ENCODE measurements at regions not wholly inside any gene's neighbourhood (a gene's known extent, or its start where the extent isn't known, plus 50 kb on each side); places are given as distances from the start of the nearest gene placed in this dataset.

GRCh38 chr2:5799348-5799747 is 107.2 kb downstream of the SOX11 start:
- Histone ChIP-seq H3K27me3 (ENCODE audit: control insufficient read depth, insufficient read depth, low read length) (no peaks in the 10 kb centered on the region), H3K4me3 (ENCODE audit: low read depth, low read length) (no peak overlapping the region), H3K36me3 (ENCODE audit: control insufficient read depth, insufficient read depth, low read length) (no peaks in the 10 kb centered on the region)
- DNase-seq (ENCODE audit: low read depth), result no peak
- no peak for TF ChIP-seq CTCF (IDR thresholded peaks at IDR 0.05; ENCODE audit: insufficient read depth, low read depth, low read length)
- CTCF ChIA-PET, result no interaction called here
- POLR2A ChIA-PET, result no interaction called here

DNA sequence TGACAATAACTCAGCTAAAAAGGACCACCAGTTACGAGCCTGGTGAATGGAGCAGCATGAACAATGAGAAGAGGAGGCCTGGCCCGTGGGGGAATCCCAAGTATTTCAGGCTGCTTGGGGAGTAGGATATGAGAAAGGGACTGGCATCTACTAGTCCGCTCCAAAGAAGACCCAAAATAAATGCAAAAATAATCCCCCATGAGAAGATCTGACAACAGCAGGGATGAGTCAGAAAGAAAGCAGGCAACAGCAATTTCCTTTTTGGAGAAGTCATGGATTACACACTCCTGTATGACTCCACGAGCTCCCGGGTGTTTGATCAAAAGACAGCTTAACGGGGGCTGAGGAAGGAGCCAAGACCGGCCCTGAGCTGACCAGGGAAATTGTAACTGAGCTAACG is 111.4 kb downstream of the SOX11 start:
- H3K4me3 ChIP-seq (ENCODE audit: low read depth, low read length), result no peak overlapping the region
- POLR2A ChIA-PET, result no interaction called here

DNA sequence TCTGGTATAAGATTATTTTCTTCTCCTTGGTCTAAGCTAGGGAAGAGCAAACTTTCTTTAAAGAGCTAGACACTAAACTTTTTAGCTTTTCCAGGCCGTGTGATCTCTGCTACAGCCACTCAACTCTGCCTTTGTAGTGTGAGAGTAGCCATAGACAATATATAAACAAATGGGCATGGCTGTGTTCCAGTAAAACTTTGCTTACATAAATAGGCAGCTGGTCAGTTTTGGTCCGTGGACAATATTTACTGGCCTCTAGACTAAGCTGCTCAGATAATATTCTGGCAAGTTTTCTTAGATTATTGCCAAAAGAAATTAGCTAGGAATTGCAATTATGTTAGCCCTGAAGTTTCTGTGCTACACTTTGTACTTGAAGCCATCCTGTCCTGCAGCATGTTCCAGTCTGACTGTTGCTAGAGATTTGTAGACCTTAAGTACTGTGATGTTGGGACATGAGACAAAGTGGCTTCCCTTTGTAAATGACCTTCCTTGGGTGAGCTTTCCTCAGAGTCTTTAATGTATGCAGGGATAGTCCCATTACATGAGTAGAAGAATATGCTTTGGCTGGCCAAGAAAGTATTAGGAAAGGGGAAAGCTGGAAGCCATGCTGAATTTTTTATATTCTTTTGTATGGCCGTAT is 126.9 kb downstream of the SOX11 start:
- Histone ChIP-seq H3K4me3 (ENCODE audit: low read depth, low read length) (no peak overlapping the region), H3K36me3 (ENCODE audit: control insufficient read depth, insufficient read depth, low read length) (no peaks in the 10 kb centered on the region), H3K27me3 (ENCODE audit: control insufficient read depth, insufficient read depth, low read length) (no peaks in the 10 kb centered on the region)
- POLR2A ChIA-PET, result no interaction called here
- DNase-seq (ENCODE audit: low read depth), result no peak
- TF ChIP-seq CTCF (IDR thresholded peaks at IDR 0.05; ENCODE audit: insufficient read depth, low read depth, low read length), result no peak
- CTCF ChIA-PET, result interaction anchor here (1.2 kb wide), 1 partner anchor 9 kb away, joined by 4 read pairs; no protein-coding TSS in a partner anchor

More for the DNA sequence above, 111.4 kb downstream of the SOX11 start:
- CTCF ChIA-PET, result no interaction called here
- no peak for DNase-seq (ENCODE audit: low read depth)
- Histone ChIP-seq H3K27me3 (ENCODE audit: control insufficient read depth, insufficient read depth, low read length) (no peaks in the 10 kb centered on the region), H3K36me3 (ENCODE audit: control insufficient read depth, insufficient read depth, low read length) (no peaks in the 10 kb centered on the region)
- TF ChIP-seq CTCF (IDR thresholded peaks at IDR 0.05; ENCODE audit: insufficient read depth, low read depth, low read length), result no peak

DNA sequence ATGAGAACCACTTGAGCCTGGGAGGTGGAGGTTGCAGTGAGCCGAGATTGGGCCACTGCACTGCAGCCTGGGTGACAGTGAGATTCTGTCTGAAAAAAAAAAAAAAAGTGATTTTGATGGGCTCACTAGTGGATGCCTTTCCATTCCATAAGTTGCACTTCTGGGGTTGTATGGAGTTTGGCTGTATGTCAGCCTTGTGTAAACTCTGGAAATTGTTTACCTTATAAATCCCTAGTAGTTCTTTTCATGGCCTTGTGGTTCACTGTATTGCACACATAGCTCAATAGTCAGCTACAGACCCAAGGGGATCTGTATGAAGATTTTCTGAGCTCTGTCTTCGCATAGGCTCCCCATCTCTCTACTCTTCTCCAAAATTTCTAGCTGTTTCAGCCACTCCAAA is 131.9 kb downstream of the SOX11 start:
- H3K27me3 ChIP-seq (ENCODE audit: control insufficient read depth, insufficient read depth, low read length), result no peaks in the 10 kb centered on the region
- no peak for DNase-seq (ENCODE audit: low read depth)
- no peak for TF ChIP-seq CTCF (IDR thresholded peaks at IDR 0.05; ENCODE audit: insufficient read depth, low read depth, low read length)
- POLR2A ChIA-PET, result no interaction called here
- no peaks in the 10 kb centered on the region for H3K36me3 ChIP-seq (ENCODE audit: control insufficient read depth, insufficient read depth, low read length)
- H3K4me3 ChIP-seq (ENCODE audit: low read depth, low read length), result no peak overlapping the region
- CTCF ChIA-PET, result no interaction called here

DNA sequence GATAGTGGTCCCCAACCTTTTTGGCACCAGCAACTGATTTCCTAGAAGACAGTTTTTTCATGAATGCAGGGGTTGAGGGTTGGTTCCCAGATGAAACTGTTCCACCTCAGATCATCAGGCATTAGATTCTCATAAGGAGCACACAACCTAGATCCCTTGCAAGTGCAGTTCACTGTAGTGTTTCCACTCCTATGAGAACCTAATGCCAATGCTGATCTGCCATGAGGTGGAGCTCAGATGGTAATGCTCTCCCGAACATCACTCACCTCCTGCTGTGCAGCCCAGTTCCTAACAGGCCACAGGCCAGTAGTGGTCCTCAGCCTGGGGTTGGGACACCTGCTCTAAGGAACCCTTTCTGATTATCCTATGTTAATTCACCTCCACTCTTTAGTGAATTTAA is 133.5 kb downstream of the SOX11 start:
- DNase-seq (ENCODE audit: low read depth), result no peak
- H3K27me3 ChIP-seq (ENCODE audit: control insufficient read depth, insufficient read depth, low read length), result no peaks in the 10 kb centered on the region
- POLR2A ChIA-PET, result no interaction called here
- no peak for TF ChIP-seq CTCF (IDR thresholded peaks at IDR 0.05; ENCODE audit: insufficient read depth, low read depth, low read length)
- CTCF ChIA-PET, result no interaction called here
- no peak overlapping the region for H3K4me3 ChIP-seq (ENCODE audit: low read depth, low read length)
- no peaks in the 10 kb centered on the region for H3K36me3 ChIP-seq (ENCODE audit: control insufficient read depth, insufficient read depth, low read length)
